HEK293 (cell line): ENCODE measurements at regions not wholly inside any gene's neighbourhood (a gene's known extent, or its start where the extent isn't known, plus 50 kb on each side); places are given as distances from the start of the nearest gene placed in this dataset.

Experiments
- CTCF ChIA-PET: fragments of 350-600 bp; formaldehyde crosslinking; extraction: SDS; loops from one replicate; lab custom pipeline; 2021; ENCODE audit warnings: antibody characterized with exemption; lab: Yijun Ruan, JAX
- POLR2A ChIA-PET: fragments of 300-600 bp; formaldehyde crosslinking; extraction: SDS; loops from one replicate; lab custom pipeline; 2020; ENCODE audit warnings: antibody characterized with exemption, inconsistent platforms; lab: Yijun Ruan, JAX
- H3K27ac ChIP-seq: fragments of 200-500 bp; sonication (Bioruptor generic); 2 replicates; pipeline ENCODE4 v1.5.1; 2014; ENCODE audit warnings: low read depth, low read length, control low read depth, inconsistent platforms; ENCODE audit errors: extremely low read depth
- H3K36me3 ChIP-seq, 2 experiments: fragments of 200-500 bp in 1 of 2; sonication (Bioruptor generic) in 1 of 2; 1 replicate in 1 of 2; 2 replicates in 1 of 2; pipeline ENCODE4 v1.5.1; 2014 to 2017; ENCODE audit warnings: inconsistent platforms in 2 of 2, low read length in 2 of 2; ENCODE audit not compliant: control insufficient read depth in 2 of 2, insufficient read depth in 1 of 2
- H3K4me1 ChIP-seq: fragments of 200-500 bp; sonication (Bioruptor generic); 2 replicates; pipeline ENCODE4 v1.5.1; 2014; ENCODE audit warnings: mild to moderate bottlenecking, low read length, inconsistent platforms; ENCODE audit not compliant: control insufficient read depth, insufficient read depth
- H3K4me3 ChIP-seq: 2 replicates; pipeline ENCODE4 v1.5.1; 2011; ENCODE audit warnings: low read depth, mild to moderate bottlenecking, control low read depth, low read length, moderate library complexity
- H3K9me3 ChIP-seq: fragments of 200-500 bp; sonication (Bioruptor generic); 2 replicates; pipeline ENCODE4 v1.5.1; 2014; ENCODE audit warnings: low read depth, low read length, inconsistent platforms; ENCODE audit not compliant: control insufficient read depth, insufficient read depth
- KLF8 ChIP-seq: fragments of 450-650 bp; formaldehyde crosslinking; IDR thresholded peaks from 2 replicates; pipeline ENCODE4 v1.5.1; 2016; ENCODE audit warnings: missing biosample characterization, missing genetic modification characterization
- MZF1 ChIP-seq: fragments of 450-650 bp; formaldehyde crosslinking; IDR thresholded peaks from 2 replicates; pipeline ENCODE4 v1.5.1; 2017; ENCODE audit warnings: missing biosample characterization, missing genetic modification characterization, borderline replicate concordance
- ZBTB11 ChIP-seq: fragments of 450-650 bp; formaldehyde crosslinking; conservative IDR thresholded peaks from 2 replicates; pipeline ENCODE4 v1.5.1; 2016; ENCODE audit warnings: low read depth, missing biosample characterization, missing genetic modification characterization
- ZBTB20 ChIP-seq: fragments of 450-650 bp; formaldehyde crosslinking; IDR thresholded peaks from 2 replicates; pipeline ENCODE4 v1.5.1; 2016; ENCODE audit warnings: missing biosample characterization, missing genetic modification characterization
- ZBTB44 ChIP-seq: fragments of 450-650 bp; IDR thresholded peaks from 2 replicates; pipeline ENCODE4 v1.5.1; 2018; ENCODE audit warnings: missing biosample characterization, mild to moderate bottlenecking, missing genetic modification characterization
- ZBTB49 ChIP-seq: fragments of 450-650 bp; formaldehyde crosslinking; IDR thresholded peaks from 2 replicates; pipeline ENCODE4 v1.5.1; 2016; ENCODE audit warnings: missing biosample characterization, missing genetic modification characterization, low read depth
- ZFP37 ChIP-seq: fragments of 450-650 bp; formaldehyde crosslinking; IDR thresholded peaks from 2 replicates; pipeline ENCODE4 v1.5.1; 2016; ENCODE audit warnings: missing biosample characterization, missing genetic modification characterization
- ZFP41 ChIP-seq: fragments of 450-650 bp; formaldehyde crosslinking; IDR thresholded peaks from 2 replicates; pipeline ENCODE4 v1.5.1; 2016; ENCODE audit warnings: missing biosample characterization, missing genetic modification characterization, borderline replicate concordance
- ZNF16 ChIP-seq: fragments of 450-650 bp; formaldehyde crosslinking; IDR thresholded peaks from 2 replicates; pipeline ENCODE4 v1.5.1; 2016; ENCODE audit warnings: low read depth, missing biosample characterization, missing genetic modification characterization
- ZNF354C ChIP-seq: fragments of 450-650 bp; formaldehyde crosslinking; IDR thresholded peaks from 2 replicates; pipeline ENCODE4 v1.5.1; 2016; ENCODE audit warnings: missing biosample characterization, missing genetic modification characterization, low read depth, borderline replicate concordance
- ZNF366 ChIP-seq: fragments of 450-650 bp; formaldehyde crosslinking; conservative IDR thresholded peaks from 2 replicates; pipeline ENCODE4 v1.5.1; 2016; ENCODE audit warnings: missing biosample characterization, missing genetic modification characterization
- ZNF518A ChIP-seq: fragments of 450-650 bp; formaldehyde crosslinking; conservative IDR thresholded peaks from 2 replicates; pipeline ENCODE4 v1.5.1; 2016; ENCODE audit warnings: low read depth, missing biosample characterization, missing genetic modification characterization
- ZNF548 ChIP-seq: fragments of 450-650 bp; formaldehyde crosslinking; IDR thresholded peaks from 2 replicates; pipeline ENCODE4 v1.5.1; 2016; ENCODE audit warnings: missing biosample characterization, missing genetic modification characterization
- ZNF549 ChIP-seq: fragments of 450-650 bp; IDR thresholded peaks from 2 replicates; pipeline ENCODE4 v1.5.1; 2018; ENCODE audit warnings: missing biosample characterization, missing genetic modification characterization, mild to moderate bottlenecking, inconsistent platforms, moderate library complexity
- ZNF654 ChIP-seq: fragments of 450-650 bp; formaldehyde crosslinking; IDR thresholded peaks from 2 replicates; pipeline ENCODE4 v1.5.1; 2016; ENCODE audit warnings: low read depth, missing biosample characterization, missing genetic modification characterization
- ZNF658 ChIP-seq: fragments of 450-650 bp; formaldehyde crosslinking; IDR thresholded peaks from 2 replicates; pipeline ENCODE4; 2016; ENCODE audit warnings: missing biosample characterization, missing genetic modification characterization
- ZNF660 ChIP-seq: fragments of 450-650 bp; IDR thresholded peaks from 2 replicates; pipeline ENCODE4 v1.5.1; 2018; ENCODE audit warnings: missing biosample characterization, mild to moderate bottlenecking, missing genetic modification characterization
- ZNF747 ChIP-seq: fragments of 450-650 bp; formaldehyde crosslinking; IDR thresholded peaks from 2 replicates; pipeline ENCODE4 v1.5.1; 2016; ENCODE audit warnings: missing biosample characterization, missing genetic modification characterization
- ZNF785 ChIP-seq: fragments of 450-650 bp; formaldehyde crosslinking; IDR thresholded peaks from 2 replicates; pipeline ENCODE4 v1.5.1; 2016; ENCODE audit warnings: missing biosample characterization, missing genetic modification characterization
- ZSCAN16 ChIP-seq: fragments of 450-650 bp; formaldehyde crosslinking; IDR thresholded peaks from 2 replicates; pipeline ENCODE4 v1.5.1; 2016; ENCODE audit warnings: missing biosample characterization, missing genetic modification characterization

GRCh38 chr11:95675585-95675984, 114.0 kb downstream of the FAM76B start:
- ChIA-PET POLR2A (no interaction called here), CTCF (no interaction called here)
- no peaks in the 10 kb centered on the region for H3K36me3 ChIP-seq
- H3K4me1 ChIP-seq: no peaks in the 10 kb centered on the region
- H3K27ac ChIP-seq: no peak overlapping the region
- no peaks in the 10 kb centered on the region for H3K9me3 ChIP-seq
- TF ChIP-seq KLF8 (tag by site-specific recombination) (no peak), ZFP37 (tag by site-specific recombination) (no peak), ZBTB11 (tag by site-specific recombination) (no peak), ZSCAN16 (tag by site-specific recombination) (no peak), ZNF785 (tag by site-specific recombination) (no peak), ZBTB44 (tag by site-specific recombination) (no peak), ZBTB20 (tag by site-specific recombination) (no peak), ZNF16 (tag by site-specific recombination) (no peak), ZNF654 (no peak), ZNF366 (tag by site-specific recombination) (no peak), ZFP41 (tag by site-specific recombination) (no peak)
- H3K4me3 ChIP-seq: no peak overlapping the region

- no peaks in the 10 kb centered on the region for H3K9me3 ChIP-seq
- ChIA-PET POLR2A (no interaction called here), CTCF (no interaction called here)
- no peak overlapping the region for H3K27ac ChIP-seq
- no peaks in the 10 kb centered on the region for H3K4me1 ChIP-seq
- H3K36me3 ChIP-seq: no peaks in the 10 kb centered on the region
- no peak overlapping the region for H3K4me3 ChIP-seq
- no peak for TF ChIP-seq ZNF549 (tag by site-specific recombination)
- no peak for TF ChIP-seq ZNF747 (tag by site-specific recombination)
- TF ChIP-seq ZNF660: no peak
- TF ChIP-seq ZNF548 (tag by site-specific recombination): no peak
- TF ChIP-seq ZBTB49 (tag by site-specific recombination): no peak
- no peak for TF ChIP-seq MZF1 (tag by site-specific recombination)
- no peak for TF ChIP-seq ZNF658
- no peak for TF ChIP-seq ZNF518A (tag by site-specific recombination)
- TF ChIP-seq ZNF354C (tag by site-specific recombination): no peak
These were observed 114.8 kb downstream of the FAM76B start for GRCh38 chr11:95674657-95675358.
